HG02852 (cell line): ENCODE measurements at regions not wholly inside any gene's neighbourhood (a gene's known extent, or its start where the extent isn't known, plus 50 kb on each side); places are given as distances from the start of the nearest gene placed in this dataset.

Experiments used
- ATAC-seq: cut with Tn5 transposase; IDR thresholded peaks from one replicate; pipeline ENCODE4 v1.9.1; 2021; ENCODE audit warnings: mild to moderate bottlenecking, moderate library complexity; ENCODE audit not compliant: unreplicated experiment

- ATAC-seq: no peak
Measured at GRCh38 chr2:57119141-57119540, 927.5 kb upstream of the VRK2 start.

- ATAC-seq: no peak
Measured at GRCh38 chr2:57126410-57126809, 920.2 kb upstream of the VRK2 start.

GRCh38 chr2:57139179-57139578 is 907.4 kb upstream of the VRK2 start:
- no peak for ATAC-seq

GRCh38 chr2:57141269-57141668 is 905.3 kb upstream of the VRK2 start:
- peak; percentile 57 for ATAC-seq

GRCh38 chr2:57146951-57147350 is 899.7 kb upstream of the VRK2 start:
- ATAC-seq: peak; percentile 48

GRCh38 chr2:57156231-57156924 is 890.2 kb upstream of the VRK2 start:
- ATAC-seq: no peak

GRCh38 chr2:57160976-57161375 is 885.6 kb upstream of the VRK2 start:
- ATAC-seq: no peak

GRCh38 chr2:57177176-57177575 is 869.4 kb upstream of the VRK2 start:
- ATAC-seq: no peak

GRCh38 chr2:57180042-57180567 is 866.5 kb upstream of the VRK2 start:
- no peak for ATAC-seq

- no peak for ATAC-seq
Measured at GRCh38 chr2:57180678-57181077, 865.9 kb upstream of the VRK2 start.

GRCh38 chr2:57181315-57182038 is 865.1 kb upstream of the VRK2 start:
- ATAC-seq: no peak

- ATAC-seq: no peak
Measured at GRCh38 chr2:57182916-57183315, 863.7 kb upstream of the VRK2 start.

GRCh38 chr2:57185568-57185967 is 861.0 kb upstream of the VRK2 start:
- ATAC-seq: no peak

GRCh38 chr2:57190007-57190406 is 856.6 kb upstream of the VRK2 start:
- no peak for ATAC-seq

- no peak for ATAC-seq
Measured at GRCh38 chr2:57199663-57200062, 846.9 kb upstream of the VRK2 start.

GRCh38 chr2:57204364-57204763 is 842.2 kb upstream of the VRK2 start:
- ATAC-seq: no peak

- ATAC-seq: no peak
Measured at GRCh38 chr2:57205241-57205640, 841.4 kb upstream of the VRK2 start.

GRCh38 chr2:57207191-57207590 is 839.4 kb upstream of the VRK2 start:
- no peak for ATAC-seq

- ATAC-seq: no peak
Measured at GRCh38 chr2:57209799-57210198, 836.8 kb upstream of the VRK2 start.

- no peak for ATAC-seq
Measured at GRCh38 chr2:57210855-57211254, 835.8 kb upstream of the VRK2 start.

- no peak for ATAC-seq
Measured at GRCh38 chr2:57217013-57217412, 829.6 kb upstream of the VRK2 start.

GRCh38 chr2:57218206-57218605 is 828.4 kb upstream of the VRK2 start:
- ATAC-seq: no peak
